ENCODE measurements at regions not wholly inside any gene's neighbourhood (a gene's known extent, or its start where the extent isn't known, plus 50 kb on each side); places are given as distances from the start of the nearest gene placed in this dataset.

GRCh38 chr5:105773241-105773640 is 1897.5 kb downstream of the EFNA5 start:
- WGBS, 2 donors: 86 to 88% methylated on average over 3 of the region's 3 CpGs
- TF ChIP-seq CTCF (IDR thresholded peaks at IDR 0.05): no peak
- no peak for TF ChIP-seq EP300 (IDR thresholded peaks at IDR 0.05)
- TF ChIP-seq POLR2A (IDR thresholded peaks at IDR 0.05): no peak
- TF ChIP-seq POLR2AphosphoS5 (IDR thresholded peaks at IDR 0.05): no peak
- Histone ChIP-seq H3K4me1 (no peaks in the 10 kb centered on the region), H3K36me3 (no peaks in the 10 kb centered on the region), H3K9me3 (no peaks in the 10 kb centered on the region), H3K27me3 (no peaks in the 10 kb centered on the region), H3K27ac (no peak overlapping the region), H3K4me3 (no peak overlapping the region)
- ATAC-seq (ENCODE audit: low FRiP score in 2 of 2) (no peak), DNase-seq (no peak)

GRCh38 chr5:105767267-105767666 is 1903.5 kb downstream of the EFNA5 start:
- 59 to 68% methylated on average over 2 of the region's 2 CpGs for WGBS, 2 donors
- no peak for TF ChIP-seq EP300 (IDR thresholded peaks at IDR 0.05)
- no peak for TF ChIP-seq CTCF (IDR thresholded peaks at IDR 0.05)
- no peak for TF ChIP-seq POLR2AphosphoS5 (IDR thresholded peaks at IDR 0.05)
- TF ChIP-seq POLR2A (IDR thresholded peaks at IDR 0.05): no peak
- DNase-seq: no peak
- Histone ChIP-seq H3K4me3 (no peak overlapping the region), H3K9me3 (peaks cover 0 to 14% (median 0%) of the 10 kb centered on the region in 4 donors), H3K27me3 (no peaks in the 10 kb centered on the region), H3K36me3 (no peaks in the 10 kb centered on the region), H3K27ac (no peak overlapping the region), H3K4me1 (no peaks in the 10 kb centered on the region)
- ATAC-seq (ENCODE audit: low FRiP score in 2 of 2): no peak

GRCh38 chr5:105762728-105763127 is 1908.0 kb downstream of the EFNA5 start:
- TF ChIP-seq POLR2A (IDR thresholded peaks at IDR 0.05) (no peak), CTCF (IDR thresholded peaks at IDR 0.05) (no peak), EP300 (IDR thresholded peaks at IDR 0.05) (no peak), POLR2AphosphoS5 (IDR thresholded peaks at IDR 0.05) (no peak)
- Histone ChIP-seq H3K4me3 (no peak overlapping the region), H3K27me3 (no peaks in the 10 kb centered on the region), H3K9me3 (peaks cover 0 to 18% (median 0%) of the 10 kb centered on the region in 4 donors), H3K4me1 (no peaks in the 10 kb centered on the region), H3K36me3 (no peaks in the 10 kb centered on the region), H3K27ac (no peak overlapping the region)
- WGBS, 2 donors: 60% methylated on average over 1 of the region's 1 CpG; no CpG with 5 or more reads in 1 of the 2 donors
- no peak for ATAC-seq (ENCODE audit: low FRiP score in 2 of 2)
- DNase-seq: no peak

GRCh38 chr5:105754056-105754455 is 1916.7 kb downstream of the EFNA5 start:
- no peak for TF ChIP-seq EP300 (IDR thresholded peaks at IDR 0.05)
- TF ChIP-seq POLR2A (IDR thresholded peaks at IDR 0.05): no peak
- TF ChIP-seq CTCF (IDR thresholded peaks at IDR 0.05): no peak
- TF ChIP-seq POLR2AphosphoS5 (IDR thresholded peaks at IDR 0.05): no peak
- Histone ChIP-seq H3K9me3 (no peaks in the 10 kb centered on the region), H3K4me3 (no peak overlapping the region), H3K36me3 (no peaks in the 10 kb centered on the region), H3K27ac (no peak overlapping the region), H3K4me1 (no peaks in the 10 kb centered on the region), H3K27me3 (no peaks in the 10 kb centered on the region)
- ATAC-seq (ENCODE audit: low FRiP score in 2 of 2): no peak
- no peak for DNase-seq
- WGBS, 2 donors: 72 to 92% methylated on average over 1 of the region's 1 CpG

- TF ChIP-seq CTCF (IDR thresholded peaks at IDR 0.05): no peak
- no peak for TF ChIP-seq POLR2A (IDR thresholded peaks at IDR 0.05)
- TF ChIP-seq EP300 (IDR thresholded peaks at IDR 0.05): no peak
- no peak for TF ChIP-seq POLR2AphosphoS5 (IDR thresholded peaks at IDR 0.05)
These were observed 1917.9 kb downstream of the EFNA5 start for GRCh38 chr5:105752801-105753200.

More at GRCh38 chr5:105752801-105753200, 1917.9 kb downstream of the EFNA5 start:
- no peaks in the 10 kb centered on the region for H3K36me3 ChIP-seq
- no peak overlapping the region for H3K4me3 ChIP-seq
- H3K4me1 ChIP-seq: no peaks in the 10 kb centered on the region
- ATAC-seq (ENCODE audit: low FRiP score in 2 of 2) (no peak), DNase-seq (no peak)
- no peaks in the 10 kb centered on the region for H3K9me3 ChIP-seq
- no peaks in the 10 kb centered on the region for H3K27me3 ChIP-seq
- no peak overlapping the region for H3K27ac ChIP-seq
- 88 to 93% methylated on average over 3 of the region's 3 CpGs for WGBS, 2 donors
